Stimulated activated CD4-positive, alpha-beta T cell treated with anti-CD3 and anti-CD28 coated beads, Interleukin-12 subunit alpha, Interleukin-12 subunit beta, amount 100 ng/mL, for 48 hours (primary cell): ENCODE measurements at regions not wholly inside any gene's neighbourhood (a gene's known extent, or its start where the extent isn't known, plus 50 kb on each side); places are given as distances from the start of the nearest gene placed in this dataset.
"Not testable (repeated sequence)": the region's sequence is repeated elsewhere in the genome, so short reads cannot be mapped to it uniquely, and the experiment has no call there.

Experiments used
- DNase-seq, 3 donors: peaks; one replicate each; pipeline ENCODE4 v3.0.0-alpha.2; 2020; ENCODE audit warnings: low read depth in 2 of 3, low spot score in 1 of 3

DNA sequence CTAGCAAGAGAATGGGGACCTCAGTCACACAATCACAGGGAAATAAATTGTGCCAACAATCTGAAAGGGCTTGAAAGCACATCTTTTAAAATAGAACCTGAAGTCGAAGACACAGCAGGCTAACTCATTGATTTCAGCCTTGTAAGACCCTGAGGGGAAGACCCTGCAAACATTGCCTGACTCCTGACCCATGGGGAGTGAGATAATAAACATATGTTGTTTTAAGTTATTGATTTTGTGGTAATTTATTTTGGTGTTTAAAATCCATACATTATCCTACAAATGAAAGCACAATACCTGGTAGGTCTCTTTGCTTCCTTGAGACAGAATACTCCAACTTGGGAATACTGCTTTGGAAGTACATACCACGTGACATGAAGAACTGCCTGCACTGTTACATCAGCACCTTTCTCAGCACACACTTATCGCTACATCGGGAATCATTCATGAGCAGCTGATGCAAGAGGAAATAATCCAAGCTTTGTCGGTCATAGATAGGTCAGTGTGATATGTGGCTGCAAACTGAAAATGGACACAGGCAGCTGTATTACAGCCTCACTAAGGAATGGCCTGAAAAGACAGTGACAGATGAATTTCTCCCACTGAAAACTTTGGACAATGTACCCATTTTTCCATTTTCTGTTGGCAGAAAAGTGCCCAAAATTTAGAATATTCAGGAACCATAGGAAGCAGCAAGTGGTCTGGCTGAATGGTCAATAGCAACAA lies 494.5 kb upstream of the MAP2 start:
- DNase-seq = no peak

DNA sequence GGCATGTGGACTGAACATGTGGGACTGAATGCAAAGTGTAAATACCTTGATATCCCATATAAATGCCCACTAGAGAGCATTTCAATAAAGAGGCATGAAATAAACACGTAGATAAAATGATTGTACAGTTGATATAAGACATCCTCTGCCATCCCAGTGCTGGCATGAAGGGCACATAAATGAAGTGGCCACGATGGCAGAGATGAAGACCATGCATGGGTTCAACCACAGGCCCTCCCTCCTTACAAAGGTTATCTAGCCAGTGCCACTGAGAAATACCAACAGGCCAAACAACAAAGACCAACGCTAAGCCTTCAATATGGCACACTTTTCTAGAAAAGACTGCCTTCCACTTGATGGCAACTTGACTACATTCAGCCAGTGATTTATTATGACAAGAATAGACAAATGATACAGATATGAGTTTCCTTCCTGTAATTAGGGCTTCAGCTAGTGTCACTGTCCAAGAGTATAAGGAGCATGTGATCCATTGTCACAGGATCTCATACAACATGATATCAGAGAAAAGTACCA lies 493.9 kb upstream of the MAP2 start:
- no peak for DNase-seq

DNA sequence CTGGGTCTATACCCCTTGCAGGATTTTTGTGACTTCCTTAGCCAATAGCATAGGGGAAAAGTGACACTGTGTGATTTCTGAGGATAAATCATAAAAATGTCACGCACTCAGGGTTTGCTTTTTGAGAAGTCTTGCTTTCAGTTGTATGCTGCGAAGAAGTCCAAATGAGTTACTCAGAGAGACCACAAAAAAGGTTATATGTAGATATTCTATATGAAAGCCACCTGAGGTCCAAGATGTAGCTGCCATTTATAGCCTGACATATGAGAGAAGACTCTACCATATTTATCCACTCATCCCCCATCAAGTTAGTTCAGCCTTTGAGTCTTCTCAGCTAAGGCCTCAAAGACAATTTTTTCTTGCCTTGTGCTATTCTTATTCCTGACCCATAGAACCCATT lies 488.3 kb upstream of the MAP2 start:
- DNase-seq = no peak

DNA sequence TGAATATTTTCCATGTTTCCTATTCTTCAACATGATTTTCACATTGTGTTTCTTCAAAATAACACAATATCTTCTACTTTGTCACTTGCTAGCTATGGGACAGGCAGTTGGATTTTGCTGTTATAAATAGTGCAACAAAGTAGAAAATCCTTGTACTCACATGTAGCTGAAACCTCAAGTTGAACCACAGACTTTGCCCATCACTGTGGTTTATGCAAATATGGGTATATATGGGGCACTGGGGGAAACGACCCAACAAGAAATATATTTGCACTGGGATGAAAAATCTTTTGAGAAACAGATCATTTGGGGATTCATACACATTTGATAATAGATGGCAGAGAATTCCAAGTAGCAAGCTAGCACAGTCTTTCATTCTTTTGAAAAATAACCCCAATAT lies 486.3 kb upstream of the MAP2 start:
- no peak for DNase-seq

DNA sequence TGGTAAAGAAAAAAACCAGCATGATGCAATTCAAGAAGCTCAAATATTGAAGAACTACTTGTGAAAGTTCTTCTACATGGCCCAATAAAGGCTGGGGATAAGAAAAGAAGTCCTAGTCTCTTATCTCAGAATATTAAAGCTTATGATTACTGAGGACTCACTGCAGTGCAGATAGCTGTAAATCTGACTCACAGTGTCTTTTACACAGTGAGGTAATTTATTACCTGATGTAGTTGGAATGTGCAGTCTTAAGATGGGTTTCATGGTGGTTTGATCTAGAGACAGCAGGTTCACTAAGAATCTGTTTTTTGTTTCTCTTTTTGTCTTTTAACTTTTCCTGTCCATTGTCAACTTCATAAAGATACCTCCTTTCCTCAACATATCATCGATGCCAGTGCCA lies 484.0 kb upstream of the MAP2 start:
- DNase-seq = no peak

DNA sequence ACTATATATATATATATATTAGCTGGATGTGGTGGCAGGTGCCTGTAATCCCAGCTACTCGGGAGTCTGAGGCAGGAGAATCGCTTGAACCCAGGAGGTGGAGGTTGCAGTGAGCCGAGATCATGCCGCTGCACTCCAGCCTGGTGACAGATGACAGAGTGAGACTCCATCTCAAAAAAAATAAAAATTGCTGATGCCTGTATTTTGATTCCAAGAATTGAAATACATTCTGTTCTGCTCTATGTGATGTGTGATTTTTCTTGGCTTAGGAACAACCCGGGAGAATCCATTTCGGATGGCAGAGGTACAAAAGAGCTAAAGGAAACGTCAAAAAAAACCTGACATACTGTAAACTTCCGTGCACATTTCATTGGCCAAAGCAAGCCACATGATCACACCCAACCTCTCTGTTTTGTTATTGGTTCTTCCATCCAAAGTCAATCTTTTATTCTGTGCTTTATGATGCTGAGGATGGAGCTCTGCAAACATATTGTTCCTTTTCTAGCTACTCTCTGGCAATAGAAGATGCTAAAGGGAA lies 478.1 kb upstream of the MAP2 start:
- no peak for DNase-seq

DNA sequence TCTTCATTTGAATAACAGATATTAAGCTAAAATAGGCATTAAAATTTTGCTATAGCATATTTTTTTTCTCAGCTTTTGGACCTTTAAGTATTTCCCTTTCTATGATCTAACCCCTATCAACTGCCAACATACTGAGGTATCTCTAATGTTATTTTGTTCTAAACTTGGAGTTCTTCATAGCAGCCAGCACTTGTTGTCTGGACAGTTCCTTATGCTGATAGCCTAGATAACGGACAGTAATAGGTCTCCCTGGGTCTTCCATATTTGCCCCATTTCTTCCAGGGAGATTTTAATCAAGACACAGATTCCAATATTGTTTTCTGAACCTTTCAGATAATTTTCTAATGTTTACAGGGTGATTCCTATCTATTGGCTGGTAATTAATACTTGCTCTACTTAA lies 475.8 kb upstream of the MAP2 start:
- no peak for DNase-seq

DNA sequence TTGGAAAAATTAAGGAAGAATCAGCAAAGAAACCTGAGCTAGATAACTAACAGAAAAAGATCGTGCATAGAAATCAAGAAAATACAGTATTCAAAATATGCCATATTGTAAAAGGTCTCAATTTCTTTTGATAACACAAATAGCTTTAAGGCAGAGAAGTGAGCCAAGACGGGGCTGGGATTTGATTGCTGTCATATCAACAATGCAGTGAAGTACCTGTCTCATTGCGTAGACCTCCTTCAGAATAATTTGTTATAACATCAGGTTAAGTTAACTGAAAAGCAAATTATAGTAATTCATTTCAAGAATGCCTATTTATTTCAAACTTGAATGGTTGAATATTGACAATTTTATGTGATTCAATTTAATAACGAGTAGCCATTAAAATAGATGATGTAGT lies 453.8 kb upstream of the MAP2 start:
- no peak for DNase-seq

DNA sequence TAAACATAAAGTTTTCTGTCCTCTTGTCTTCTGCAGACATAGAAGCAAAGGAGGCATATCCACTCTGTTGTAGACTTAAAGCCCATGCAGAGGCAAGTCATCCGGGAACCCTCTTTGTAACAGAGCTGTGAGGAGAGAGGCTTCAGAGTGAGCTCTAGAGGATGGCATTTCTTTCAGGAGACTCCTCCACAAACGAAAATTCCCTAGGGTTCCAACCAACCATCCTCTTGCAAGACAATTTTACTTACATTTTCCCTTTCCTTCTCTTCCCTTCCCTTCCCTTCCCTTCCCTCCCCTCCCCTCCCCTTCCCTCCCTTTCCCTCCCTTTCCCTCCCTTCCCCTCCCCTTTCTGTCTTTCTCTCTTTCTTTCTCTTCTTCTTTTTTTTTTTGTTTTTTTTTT lies 446.3 kb upstream of the MAP2 start:
- no peak for DNase-seq

DNA sequence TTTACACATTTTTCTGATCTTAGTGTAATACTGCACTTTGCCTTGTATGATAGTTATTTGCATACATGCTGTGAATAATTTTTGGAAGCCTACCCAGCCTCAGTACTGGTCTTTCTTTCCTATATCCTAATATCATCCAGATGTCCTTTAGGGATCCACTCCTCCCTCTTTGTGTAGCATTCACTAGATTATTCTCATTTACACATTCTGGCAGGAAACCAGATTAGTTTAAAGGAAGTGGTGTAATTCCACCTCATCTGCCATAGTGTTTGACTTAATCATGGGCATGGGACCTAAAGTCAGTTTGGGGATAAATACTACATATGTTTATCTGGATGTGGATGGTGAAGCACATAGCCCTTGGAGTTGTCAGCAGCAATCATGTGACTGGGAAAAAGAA lies 444.9 kb upstream of the MAP2 start:
- no peak for DNase-seq

DNA sequence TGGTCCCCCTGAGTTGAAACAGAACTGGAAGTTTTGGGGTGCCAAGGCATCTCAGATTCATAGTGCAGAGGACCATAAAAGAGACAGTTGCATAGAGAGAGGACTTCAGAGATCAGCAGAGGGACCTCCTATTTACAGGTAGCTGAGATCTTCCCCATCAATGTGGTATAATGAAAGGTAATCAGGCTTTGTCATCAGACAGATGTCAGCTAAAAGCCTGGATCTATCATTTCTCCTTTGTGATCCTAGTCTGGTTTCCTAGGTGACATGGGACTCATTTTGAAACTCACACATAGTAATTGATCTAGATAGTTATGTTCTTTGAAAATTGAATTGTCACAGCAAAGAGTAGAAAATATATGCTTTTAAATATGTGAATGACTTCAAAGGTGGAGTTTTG lies 443.5 kb upstream of the MAP2 start:
- DNase-seq = no peak

DNA sequence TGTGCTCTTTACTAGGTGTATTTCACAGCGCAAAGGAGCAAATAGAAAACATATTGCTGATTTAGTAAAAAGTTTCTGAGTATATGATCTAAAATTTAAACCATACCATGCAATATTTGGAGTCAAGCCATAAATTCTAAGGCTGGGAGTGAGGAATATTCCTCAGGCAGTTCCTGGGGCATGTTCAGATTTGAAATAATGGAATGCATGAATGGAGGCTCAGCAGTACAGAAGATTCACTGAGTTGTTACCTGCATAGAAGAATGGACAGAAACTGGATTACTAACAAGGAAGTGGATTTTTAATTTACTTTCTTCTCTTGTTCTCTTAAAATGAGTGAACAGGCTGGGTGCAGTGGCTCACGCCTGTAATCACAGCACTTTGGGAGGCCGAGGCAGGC lies 441.0 kb upstream of the MAP2 start:
- no peak for DNase-seq

DNA sequence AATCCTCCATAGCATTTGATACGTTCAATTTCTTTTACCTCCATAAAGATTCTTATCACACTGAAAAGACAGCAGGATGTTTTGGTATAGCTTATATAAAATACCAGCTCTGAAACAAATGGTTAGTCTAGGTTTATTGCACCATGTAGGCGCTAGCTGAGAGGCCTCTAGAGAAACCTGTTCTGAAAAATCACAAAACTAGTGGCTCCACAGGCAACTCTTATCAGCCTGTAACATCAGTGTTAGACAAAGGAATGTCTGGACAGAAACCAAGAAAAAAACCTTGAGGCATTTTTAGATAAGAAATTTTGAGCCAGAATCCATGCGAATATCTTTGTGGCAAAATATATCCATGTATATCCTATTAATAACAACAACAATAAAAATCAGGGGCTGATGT lies 440.4 kb upstream of the MAP2 start:
- DNase-seq = no peak

DNA sequence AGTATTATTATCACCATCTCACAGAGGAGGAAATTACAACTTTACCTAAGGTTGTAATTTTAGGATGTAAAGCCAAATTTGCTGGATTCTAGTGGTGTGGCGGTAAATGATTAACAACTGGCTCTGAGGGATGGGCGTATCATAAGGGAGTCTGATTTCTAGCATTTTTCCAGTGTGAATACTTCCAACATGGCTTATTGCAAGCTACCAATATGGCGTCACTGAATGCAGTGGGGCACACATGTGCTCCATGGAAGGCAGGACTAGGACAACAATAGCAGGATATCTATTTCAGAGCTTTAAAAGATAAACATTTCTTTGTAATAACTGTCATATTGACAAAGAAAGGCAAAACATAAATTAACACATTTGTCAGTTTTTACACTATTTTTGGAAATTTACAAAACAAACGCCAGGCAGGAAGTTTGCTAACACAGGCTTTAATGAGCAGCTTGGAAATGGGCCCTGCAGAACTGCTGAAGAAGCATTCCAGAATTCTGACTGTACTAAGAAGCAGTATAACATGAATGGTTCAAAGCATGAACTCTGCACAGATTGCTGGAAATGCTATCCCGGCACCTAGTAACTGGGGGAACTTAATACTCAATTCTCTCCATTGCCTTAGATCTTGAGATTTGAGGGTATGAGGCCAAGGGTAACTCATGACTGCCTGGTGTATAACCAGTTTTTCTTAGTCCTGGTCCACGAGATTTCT lies 439.3 kb upstream of the MAP2 start:
- no peak for DNase-seq

DNA sequence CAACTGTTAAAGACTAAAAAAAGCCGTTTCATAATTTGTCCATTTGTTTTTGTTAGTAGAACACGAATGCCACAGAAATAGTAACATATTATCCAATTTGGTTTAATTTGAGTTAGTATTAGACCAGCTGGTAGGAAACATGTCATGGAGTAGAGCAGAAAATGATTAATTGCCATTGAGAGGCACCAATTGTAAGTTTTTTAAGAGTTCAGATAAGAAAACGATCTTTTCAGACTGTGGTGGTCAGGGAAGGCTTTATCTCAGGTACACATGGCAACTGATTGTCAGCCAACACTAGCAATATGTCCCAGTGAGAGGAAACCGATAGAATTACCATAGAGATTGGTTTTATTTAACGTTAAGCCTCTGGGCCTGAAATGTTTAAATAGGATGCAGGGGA lies 438.2 kb upstream of the MAP2 start:
- DNase-seq = no peak

DNA sequence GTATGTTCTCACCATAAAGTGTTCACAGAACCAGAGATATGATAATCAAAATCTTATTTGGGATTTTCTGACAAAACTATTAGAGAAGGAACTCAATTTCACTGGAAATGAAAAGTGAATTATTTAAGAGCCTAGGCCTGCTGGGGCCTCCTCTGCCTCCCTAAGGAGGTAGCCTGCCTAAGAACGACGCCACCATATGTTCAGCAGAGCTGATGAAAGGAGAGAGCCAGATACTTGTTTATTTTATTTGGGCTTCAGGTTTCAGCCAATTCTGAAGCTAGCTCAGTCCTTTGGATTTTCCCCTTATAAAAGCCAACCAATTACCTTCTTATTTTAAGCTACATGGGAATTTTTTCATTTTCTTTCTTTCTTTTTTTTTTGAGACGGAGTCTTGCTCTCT lies 433.1 kb upstream of the MAP2 start:
- DNase-seq = no peak

DNA sequence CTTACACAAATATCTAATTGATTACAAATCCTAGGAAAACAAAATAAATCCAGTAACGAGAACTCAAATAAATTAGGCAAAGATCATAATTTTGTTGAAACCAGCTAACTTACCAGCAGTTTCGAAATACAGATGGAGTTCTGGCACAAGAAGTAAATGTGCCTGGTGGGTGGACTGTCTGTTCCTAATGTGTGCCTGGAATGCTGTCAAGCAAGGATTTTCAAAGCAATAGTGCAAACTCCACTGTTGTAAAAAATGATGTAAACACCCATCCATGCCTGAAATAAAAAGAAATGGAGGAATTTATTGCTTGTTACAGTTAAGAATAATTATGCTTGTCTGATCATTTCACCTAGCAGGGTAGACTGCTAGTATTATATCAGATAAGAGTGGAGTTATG lies 423.9 kb upstream of the MAP2 start:
- no peak for DNase-seq

DNA sequence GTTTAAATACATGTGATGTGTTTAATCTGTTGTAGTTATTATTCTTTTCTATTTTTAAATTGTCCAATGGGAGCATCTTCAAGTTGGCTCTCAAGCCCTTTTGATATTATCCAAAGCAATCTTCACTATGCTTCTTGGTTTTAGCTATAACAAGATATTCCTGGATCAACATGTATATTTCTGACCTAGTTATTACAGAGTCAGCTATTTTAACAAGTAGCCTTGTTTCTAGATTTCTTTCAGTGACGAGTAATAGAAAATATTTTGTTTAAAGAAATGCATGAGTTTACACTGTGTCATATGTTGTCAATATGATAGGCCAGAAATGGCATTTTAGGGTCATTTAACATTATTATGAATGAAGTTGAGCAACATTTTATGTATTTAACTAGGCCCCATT lies 421.8 kb upstream of the MAP2 start:
- DNase-seq = no peak

DNA sequence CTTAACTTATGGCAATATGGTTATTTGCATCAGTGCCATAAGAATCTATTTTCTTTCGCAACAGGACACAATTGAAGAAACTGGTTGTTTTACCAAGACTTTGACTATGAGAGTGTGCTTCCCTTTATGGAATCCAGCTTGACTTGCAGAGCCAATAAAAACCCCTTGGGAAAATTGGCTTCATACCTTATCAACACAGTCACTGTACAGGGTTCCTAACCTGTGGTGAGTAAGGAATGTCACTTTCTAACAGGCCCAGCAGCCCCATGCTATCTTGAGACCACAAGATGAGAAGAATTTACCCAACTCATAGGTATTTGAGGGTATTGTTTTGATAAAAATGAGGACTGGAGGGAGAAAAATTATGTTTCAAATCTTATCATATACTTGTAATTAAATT lies 418.5 kb upstream of the MAP2 start:
- DNase-seq = no peak

DNA sequence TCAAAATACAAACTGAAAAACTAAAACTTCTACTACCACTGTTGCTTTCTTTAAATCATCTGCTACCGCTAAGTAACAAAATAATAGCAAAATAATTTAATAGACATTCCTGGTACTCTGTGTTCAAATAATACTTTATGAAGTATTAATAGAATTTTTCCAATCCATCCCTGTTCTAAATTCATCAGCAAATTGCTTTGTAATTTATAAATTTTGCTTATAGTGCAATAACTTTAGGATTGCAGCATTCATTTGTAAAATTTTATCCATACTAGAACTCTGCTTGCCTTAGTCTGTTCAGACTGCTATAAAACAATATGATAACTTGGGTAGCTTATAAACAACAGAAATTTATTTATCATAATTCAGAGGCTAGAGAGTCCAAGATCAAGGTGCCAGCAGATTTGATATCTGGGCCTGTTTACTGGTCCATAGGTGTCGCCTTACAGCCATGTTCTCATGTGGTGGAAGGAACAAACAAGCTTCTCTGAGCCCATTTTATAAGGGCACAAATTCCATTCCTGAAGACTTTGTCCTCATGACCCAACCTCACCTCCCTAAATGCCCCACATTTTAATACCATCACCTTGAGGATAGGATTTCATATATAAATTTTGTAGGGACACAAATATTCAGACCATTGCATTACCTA lies 415.1 kb upstream of the MAP2 start:
- DNase-seq = no peak

DNA sequence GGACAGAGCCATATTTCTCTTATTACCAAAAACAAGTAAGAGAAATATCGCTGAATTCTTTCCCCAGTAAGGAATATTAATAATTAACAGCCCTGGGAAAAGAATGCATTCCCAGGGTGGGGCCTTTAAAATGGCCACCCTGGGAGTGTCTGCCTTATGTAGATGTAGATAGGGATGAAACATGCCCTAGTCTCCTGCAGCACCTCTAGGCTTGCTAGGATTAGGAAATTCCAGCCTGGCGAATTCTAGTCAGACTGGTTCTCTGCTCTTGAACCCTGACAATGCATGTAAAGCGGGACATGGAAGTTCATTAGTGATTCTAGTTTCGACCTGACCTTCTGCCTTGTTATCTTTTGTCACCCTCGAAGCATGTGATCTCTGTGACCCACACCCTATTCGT lies 405.2 kb upstream of the MAP2 start:
- DNase-seq = not testable (repeated sequence)

DNA sequence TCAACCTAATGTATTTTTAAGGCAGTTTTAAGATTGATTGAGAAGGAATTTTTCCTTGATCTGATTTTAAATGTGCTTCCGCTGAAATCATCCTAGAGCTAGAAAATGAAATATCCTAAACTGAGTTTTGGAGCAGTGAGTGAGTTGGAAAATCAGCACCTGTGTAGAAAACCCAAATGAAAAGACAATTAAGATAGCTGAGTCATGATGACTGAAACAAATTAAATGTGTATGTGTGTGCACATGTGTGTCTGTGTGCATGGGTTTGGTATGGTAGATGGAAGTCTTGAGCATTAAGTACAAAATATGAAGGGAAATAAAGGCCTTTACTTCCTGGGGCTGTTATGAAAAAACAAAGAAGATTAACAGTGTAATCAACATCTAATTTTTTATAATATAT lies 394.6 kb upstream of the MAP2 start:
- DNase-seq = no peak
